Mesenteric fat pad (tissue), 1 donor: ENCODE measurements at regions not wholly inside any gene's neighbourhood (a gene's known extent, or its start where the extent isn't known, plus 50 kb on each side); places are given as distances from the start of the nearest gene placed in this dataset.

Experiments
- DNase-seq: peaks from one replicate; pipeline ENCODE4 v3.0.0-alpha.2; 2020; ENCODE audit warnings: low spot score
- donor health status: DM: yes; HTN: yes; CAD: no.

DNA sequence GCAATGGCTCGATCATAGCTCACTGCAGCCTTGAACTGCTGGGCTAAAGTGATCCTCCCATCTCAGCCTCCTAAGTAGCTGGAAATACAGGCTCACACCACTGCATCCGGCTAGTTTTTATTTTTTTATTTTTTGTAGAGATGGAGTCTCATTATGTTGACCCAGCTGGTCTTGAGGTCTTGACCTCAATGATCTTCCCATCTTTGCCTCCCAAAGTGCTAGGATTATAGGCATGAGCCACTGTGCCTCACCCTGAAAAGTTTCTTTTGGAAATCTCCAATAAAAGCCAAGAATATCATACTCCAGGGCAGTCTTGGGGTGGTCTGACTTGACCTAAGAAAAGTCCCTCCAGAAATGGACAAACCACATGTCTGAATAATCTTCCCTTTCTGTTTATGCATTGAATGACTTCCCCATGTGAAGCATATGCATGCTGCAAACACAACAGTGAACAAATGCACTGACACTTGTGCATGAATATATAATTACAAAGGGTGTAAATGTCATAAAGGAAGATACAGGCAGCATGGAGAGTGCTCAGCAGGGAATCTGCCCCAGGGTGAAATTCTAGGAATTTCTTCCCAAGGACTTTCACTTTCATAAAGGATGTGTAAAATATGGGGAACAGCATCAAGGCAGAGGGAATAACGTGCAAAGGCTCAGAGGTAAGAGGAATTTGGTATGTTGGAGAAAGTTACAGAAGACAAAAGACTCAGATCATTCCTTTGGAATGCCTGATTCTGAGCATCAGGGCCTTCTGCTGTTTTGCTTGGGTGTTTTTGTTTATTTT, 142.4 kb upstream of the LYZL1 start:
- DNase-seq, result no peak

DNA sequence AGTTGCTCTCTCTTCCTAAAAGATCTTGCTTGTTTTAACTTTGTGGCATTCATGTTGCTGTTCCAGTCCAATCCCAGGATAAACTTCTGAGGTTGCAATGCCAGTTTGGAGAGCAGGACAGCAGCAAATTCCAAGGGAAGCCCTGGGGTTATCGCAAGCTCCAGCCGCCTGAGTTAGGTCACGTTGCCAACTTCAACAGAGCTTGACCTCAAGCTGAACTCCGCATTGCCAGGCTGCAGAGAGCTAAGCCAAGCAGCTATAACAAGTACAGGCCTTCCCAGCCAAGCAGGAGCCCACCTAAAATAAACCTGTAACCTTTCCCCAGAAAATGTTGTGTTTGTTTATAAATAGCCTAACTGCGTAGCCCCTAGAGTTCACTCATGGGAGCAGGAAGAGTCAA, 138.9 kb upstream of the LYZL1 start:
- DNase-seq, result no peak

DNA sequence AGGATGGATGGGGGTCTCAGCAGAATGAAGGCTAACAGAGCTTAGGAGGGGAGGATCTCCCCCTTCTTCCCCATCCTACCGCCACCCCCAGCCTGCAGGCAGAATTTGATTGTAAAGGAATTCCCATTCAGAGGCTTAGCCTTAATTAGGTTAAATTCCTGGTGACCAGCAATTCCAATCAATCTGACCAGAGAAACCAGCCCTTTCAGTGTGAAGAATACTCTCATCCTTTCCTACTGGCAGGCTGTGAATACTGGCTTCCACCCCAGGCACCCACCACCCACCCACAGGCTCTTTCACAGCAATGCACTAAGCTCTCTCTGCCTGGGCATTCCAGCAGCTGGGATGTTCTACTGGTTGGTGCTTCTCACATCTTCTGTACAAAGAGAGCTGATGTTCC, 137.9 kb upstream of the LYZL1 start:
- DNase-seq, result no peak

DNA sequence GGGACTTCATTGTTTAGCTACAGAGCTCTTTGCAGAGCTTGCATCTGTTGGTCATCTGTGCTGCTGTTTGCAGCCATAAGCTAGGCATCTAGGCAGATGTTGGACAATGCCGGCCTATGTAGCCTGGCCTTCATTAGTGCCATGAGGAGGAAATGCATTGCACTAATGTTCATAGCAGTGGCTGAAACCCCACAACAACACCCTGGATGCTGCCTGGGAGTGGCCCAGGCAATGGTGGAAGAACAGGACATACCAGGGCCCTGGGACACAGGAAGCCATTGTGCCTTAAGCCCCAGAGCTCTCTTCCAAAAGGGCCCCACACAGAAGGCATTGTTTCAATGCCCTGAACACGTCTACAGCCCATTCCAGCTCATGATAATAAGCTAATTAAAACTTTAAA, 131.5 kb upstream of the LYZL1 start:
- no peak for DNase-seq

DNA sequence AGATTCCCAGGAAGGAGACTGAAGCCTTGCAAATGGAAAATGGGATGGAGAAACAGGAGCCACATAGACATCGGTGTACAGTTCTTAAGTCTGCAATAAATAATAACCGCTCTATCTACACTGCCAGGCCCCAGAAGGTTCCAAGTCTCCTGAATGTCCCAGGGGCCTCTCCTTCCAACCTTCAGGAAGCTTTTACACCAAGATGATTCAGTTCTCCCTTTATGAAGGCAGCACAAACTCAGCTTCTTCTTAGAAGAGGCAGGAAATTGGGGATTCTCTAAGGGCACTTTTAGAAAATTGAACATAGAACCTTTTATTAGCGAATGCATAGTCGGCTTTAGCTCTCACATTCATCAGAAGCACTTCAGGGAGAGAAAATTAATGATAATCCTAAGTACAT, 130.8 kb upstream of the LYZL1 start:
- no peak for DNase-seq

DNA sequence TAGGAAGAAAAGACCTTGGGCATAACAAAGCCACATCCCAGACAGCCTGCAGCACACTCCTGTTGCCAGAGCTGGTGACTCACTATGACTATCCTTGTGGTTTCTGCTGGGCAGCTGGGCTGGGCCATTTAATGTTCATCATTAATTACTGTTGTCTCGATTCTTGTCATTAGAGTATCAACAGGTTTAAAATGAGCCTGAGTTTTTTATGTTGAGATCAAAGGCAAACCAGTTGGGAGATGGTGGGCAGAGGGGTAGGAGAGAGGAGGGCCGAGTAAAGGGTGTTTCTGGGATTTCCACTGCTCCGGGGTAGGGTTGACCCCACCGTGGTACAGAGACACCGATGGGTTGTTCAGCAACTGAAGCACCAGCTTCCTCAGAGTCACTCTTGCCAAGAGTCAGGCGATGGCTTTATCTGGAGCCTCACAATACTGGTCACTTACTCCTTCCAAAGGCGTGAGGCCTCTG, 128.7 kb upstream of the LYZL1 start:
- no peak for DNase-seq

DNA sequence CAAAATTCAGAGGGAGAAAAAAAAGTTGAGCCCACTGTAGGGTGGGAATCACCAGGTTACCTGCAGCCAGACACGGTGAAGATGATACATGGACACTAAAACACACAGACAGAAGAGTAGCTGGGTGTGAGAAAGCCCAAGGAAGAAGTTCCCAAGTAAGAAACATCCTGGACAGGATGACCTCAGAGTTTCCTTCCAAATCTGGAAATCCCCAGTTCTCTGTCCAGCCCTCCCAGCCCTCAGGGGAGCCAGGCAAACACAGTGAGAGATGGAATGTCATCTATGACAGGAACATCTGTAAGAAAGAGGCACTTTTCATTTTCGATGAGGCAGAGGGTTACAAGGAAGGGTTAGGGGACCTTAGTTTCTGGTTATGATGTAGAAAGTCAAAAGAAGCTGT, 125.1 kb upstream of the LYZL1 start:
- no peak for DNase-seq

DNA sequence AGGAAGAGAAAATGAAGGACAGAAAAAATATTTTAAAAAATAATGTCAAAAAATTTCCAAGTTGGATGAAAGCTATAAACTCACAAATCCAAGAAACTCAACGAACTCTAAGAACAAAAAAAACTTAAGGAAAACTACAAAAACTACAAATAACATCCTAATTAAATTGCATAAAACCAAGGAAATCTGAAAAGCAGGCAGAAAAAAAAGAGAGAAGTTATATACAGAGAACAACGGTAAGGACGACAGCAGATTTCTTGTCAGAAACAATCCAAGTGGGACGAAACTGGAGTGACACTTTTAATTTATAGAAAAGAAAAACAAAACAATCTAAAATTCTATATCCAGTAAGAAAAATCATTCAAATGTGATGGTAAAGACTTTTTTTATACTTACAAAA, 122.2 kb upstream of the LYZL1 start:
- DNase-seq, result no peak

DNA sequence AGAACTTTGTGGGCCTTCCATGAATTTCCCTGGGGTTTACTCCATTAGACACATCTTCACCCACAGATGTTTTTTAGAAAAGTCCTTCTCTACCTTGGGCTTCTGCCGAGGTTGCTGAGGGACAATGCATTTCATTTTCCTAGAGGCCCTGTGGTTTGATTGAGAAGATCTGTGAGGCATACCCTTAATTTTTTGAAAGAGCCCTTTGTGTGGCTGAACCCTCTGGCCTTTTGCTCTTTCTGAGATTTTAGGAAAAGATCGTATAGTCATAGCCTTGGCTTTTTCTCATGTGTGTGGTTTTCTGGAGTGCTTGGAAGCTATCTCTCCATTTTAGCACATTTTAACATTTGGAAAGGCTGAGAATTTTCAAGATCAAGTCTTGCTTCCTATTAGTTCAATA, 119.8 kb upstream of the LYZL1 start:
- no peak for DNase-seq

DNA sequence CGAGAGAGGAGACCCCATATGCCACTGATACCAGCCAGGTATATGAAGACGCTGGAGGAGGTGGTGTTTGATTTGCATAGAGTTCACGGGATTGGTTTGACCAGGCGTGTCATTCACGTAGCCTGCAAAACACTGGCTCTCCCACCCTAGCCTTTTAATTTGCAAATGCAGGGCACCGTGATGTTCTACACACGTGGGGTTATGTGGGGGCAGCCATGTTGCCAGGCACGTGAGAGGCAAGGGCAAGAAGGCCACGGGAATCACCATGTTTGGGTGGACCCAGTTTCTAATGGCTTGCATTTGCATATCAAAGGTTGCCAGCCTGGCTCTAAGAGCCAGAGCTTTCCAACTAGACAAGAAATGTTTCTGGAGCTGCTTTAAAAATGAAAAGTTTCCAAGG, 117.2 kb upstream of the LYZL1 start:
- no peak for DNase-seq

DNA sequence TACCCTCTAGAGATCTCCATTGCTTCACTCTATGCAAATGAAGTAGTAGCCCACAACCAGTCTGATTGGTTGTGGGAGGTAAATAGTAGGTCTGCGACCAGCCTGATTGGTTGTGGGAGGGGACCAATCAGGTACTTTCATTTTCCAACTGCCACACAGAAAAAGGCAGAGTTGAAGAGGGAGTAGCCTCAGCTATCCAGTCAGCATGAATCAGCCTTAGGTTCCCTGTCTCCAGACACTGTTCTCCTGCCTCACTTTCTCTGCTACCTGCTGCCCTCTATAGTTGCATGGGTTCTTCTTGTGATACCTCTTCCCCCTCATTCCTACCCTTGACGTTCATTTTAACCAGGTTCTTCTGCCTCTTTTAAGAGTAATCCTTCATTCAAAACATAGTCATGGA, 114.5 kb upstream of the LYZL1 start:
- DNase-seq, result no peak

DNA sequence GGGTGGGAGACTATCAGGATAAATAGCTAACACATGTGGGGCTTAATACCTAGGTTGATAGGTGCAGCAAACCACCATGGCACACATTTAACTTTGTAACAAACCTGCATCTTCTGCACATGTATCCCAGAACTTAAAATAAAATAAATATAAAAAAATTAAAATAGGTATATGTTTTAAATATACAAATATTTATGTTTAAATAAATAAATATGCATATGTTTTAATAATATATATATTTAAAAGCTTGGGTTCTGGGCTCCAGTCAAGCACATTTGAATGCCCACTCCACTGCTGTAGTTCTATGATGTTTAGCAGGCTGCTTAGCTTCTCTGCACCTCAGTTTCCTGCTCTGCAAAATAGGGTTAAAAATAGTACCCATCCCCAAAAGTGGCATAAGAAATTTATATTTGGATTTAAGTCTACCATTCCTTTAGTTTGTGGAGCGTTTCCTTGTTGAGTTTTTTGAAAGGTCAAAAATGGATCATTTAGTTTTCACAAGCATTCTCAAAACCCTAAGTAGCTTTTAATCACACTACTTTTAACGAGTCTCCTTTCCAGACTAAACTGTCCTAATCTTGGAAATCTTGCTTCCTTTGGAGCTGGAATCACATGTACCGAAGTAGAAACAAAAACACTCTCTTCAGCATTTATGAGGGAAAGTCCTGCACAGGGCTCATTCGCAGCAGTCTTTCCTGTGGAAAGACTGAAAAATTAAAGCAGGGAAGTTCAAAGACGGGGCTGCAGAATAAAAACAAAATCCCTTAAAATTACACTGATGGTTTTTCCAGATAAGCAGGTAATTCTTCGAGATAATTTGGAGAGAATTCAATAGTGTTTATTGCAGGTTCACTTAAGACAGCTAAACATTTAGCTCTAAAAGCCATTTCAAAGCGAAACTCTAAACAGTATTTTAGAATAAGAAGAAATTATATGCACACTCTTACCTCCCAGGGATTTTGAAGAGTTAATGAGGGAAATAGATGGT, 111.7 kb upstream of the LYZL1 start:
- DNase-seq, result no peak

DNA sequence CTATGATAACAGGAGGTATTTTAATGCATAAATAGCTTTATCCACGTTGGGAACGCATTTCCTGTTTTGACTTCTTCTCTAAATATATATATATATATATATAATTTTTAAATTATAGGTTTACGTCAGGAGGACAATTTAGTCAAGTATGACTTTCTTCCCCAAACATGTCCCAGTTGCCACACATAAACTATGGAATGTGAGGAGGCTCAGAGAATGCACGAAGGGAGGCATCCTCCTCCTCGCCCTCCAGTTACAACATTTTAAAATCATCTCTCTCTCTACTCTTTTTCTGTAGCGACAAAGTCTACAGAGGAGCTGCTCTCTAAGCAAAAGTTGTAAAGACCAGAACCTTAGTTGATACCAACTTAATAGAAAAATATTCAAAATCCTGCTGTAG, 106.9 kb upstream of the LYZL1 start:
- DNase-seq, result no peak

DNA sequence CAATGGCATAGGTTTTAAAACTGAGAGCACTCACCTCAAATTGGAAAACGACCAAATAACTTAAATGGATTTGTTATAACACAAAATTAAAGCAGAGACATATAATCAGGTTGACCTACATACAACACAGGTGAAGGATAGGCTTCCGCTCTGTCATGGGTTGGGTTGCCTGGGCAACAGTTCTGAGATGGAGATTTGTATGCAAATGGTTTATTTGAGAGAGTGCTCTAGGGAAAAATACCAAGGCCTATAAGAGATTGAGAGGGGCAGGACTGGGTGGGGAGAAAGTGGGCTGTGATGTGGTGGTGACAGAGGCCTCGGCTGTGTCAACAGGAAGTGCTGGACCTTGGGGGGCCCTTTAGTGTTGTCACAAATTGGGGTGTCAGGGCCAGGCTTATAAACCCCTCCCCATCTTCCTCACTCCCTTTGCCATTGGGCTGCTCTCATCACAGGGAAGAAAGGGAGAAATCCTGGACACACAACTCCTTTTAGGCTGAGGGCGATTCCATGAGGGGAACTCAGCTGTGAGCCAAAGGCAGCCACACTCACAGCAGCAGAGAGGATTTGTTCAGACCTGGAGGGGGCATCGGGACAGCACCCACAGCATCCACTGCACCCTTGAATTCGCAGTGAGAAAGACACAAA, 105.4 kb upstream of the LYZL1 start:
- DNase-seq, result no peak

DNA sequence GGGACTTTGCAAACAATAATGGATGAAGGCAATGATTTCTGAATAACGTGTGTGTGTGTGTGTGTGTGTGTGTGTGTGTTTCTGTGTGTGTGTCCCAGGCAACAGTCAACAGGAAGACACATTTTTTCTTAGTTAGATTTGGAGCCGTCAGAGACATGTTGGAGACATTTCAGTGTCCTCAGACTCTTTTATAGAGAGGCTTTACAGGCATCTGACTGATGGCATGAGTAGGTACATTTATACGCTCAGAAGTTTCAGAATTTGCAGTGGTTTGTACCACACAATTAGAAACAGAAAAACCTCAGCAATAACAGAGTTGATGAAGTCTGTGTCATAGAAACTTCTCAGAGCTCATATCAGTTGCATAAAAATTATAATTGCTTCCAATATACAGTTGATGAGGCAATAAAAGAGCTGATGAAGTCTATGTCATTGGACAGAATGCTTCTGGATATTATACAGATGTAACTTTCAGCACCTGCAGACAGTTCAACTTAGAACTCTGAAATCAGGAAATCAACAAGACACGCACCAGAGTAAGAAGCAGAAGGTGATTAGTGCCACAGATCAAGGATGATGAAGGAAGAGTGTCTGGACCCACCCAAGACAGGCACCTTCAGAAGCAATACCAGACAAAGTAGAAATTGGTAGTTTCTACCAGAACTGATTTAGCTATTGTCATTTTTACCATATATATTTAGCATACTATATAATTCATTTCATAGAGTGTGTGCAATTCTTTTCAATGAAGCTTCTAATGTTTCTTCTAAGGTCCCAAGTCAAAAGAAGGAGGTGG, 104.5 kb upstream of the LYZL1 start:
- DNase-seq, result no peak

DNA sequence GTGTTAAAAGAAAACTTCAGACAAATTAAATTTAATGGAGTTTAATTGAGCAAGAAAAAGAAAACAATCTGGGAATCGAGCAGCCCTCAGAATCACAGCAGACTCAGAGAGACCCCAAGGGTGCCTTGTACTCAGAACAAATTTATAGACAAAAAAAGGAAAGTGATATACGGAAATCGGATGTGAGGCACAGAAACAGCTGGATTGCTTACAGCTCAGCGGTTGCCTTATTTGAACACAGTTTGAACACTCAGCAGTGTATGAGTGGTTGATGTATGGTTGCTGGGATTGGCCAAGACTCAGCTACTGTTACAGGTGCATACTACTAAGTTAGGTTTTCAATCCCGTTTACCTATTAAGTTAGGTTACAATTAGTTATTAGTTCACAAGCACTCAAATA, 103.8 kb upstream of the LYZL1 start:
- no peak for DNase-seq

DNA sequence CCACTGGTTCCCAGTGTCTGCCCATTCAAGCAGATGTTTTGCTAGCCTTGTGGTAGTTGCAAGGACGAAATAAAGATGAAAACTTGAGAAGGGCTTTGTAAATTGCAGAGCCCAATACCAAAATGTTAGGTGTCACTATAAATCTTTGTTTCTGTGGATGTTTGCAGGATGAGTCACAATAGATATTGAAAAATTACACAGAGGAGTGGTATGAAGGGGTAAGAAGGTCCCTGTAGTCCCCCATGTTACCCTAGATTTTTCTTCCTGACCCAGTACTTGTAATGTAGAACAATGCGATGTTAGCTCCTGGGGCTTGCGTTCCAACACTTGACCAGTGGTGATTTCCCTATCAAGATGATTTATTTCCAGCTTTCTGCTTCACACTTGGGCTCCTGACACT, 102.6 kb upstream of the LYZL1 start:
- no peak for DNase-seq

DNA sequence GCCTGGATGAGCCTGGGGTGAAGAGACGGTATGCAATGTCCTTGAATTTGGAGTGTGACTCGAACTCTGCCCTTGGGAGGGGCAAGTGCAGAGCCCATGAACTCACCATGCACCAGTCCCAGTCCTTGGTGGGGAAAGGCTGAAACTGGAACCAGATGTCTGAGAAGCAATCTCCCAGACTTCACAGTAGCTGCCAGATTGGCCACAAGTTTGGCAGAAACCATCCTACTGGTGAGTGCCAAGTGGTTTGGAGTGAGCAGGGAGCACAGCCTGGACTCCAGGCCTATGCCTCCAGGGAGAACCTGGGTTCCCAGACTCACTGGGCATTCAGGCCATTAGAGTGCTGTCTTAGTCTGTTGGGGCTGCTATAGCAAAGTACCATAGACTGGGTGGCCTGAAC, 99.6 kb upstream of the LYZL1 start:
- DNase-seq, result no peak

DNA sequence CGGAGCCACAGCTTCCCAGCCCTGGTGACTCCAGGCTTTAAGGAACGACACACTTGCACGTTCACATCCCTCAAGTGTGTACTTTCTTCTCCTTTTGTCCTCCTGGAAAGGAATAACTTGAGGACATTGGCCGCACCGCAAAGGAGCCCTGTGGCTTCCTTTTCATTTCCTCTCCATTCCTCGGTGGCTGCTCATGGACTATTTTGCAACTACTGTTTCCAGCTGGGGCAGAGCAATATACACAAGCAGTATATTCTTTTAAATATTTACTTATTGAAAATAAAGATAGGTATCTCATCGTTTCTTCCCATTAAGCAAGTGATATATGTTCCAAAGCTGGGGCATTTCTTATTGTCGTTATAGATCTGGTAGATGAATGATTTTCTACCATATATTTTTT, 97.2 kb upstream of the LYZL1 start:
- no peak for DNase-seq

DNA sequence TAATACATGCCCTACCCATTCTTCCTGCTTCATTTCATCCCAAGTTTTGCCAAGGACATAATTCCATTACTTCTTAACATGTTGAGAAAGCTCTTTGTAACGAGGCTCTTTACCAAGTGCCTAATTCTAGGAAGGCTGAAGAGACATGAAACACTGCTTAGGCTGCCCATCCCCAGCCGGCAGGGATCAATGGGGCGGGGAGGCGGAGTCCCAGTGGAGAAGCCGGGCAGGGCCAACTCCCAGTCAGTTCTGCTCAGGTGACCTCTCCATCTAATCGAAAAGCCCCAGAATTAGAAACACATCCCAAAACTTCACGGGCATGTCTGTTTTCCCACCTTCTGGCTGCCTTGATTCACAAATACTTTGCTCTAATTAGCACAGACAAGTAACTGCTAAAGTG, 89.5 kb upstream of the LYZL1 start:
- DNase-seq, result no peak
